DOHH2 (cell line): ENCODE measurements at regions not wholly inside any gene's neighbourhood (a gene's known extent, or its start where the extent isn't known, plus 50 kb on each side); places are given as distances from the start of the nearest gene placed in this dataset.

Experiments used
- CTCF ChIP-seq: fragments of 200-600 bp; sonication (generic); IDR thresholded peaks from one replicate; pipeline ENCODE4 v1.5.1; 2014; ENCODE audit warnings: antibody characterized with exemption, mild to moderate bottlenecking, low read depth, low read length; ENCODE audit not compliant: poor library complexity, severe bottlenecking
- EZH2phosphoT487 ChIP-seq: fragments of 200-600 bp; sonication (generic); IDR thresholded peaks from 2 replicates; pipeline ENCODE4 v1.6.1; 2017; ENCODE audit warnings: borderline replicate concordance, mild to moderate bottlenecking, antibody characterized with exemption, low read length, moderate library complexity, mixed read lengths

GRCh38 chr10:78298835-78299234 lies 265.2 kb downstream of the RPS24 start:
- no peak for TF ChIP-seq CTCF
- TF ChIP-seq EZH2phosphoT487, result no peak
